K562 (cell line): ENCODE measurements at regions not wholly inside any gene's neighbourhood (a gene's known extent, or its start where the extent isn't known, plus 50 kb on each side); places are given as distances from the start of the nearest gene placed in this dataset.

Source experiments
- ATAC-seq: fragments of 200-7000 bp; cut with Tn5 transposase; 3 replicates; pipeline ENCODE4 v1.9.1; 2020; ENCODE audit warnings: moderate library complexity
- BruUV-seq: library from RNA; stranded (reverse); fragments of 400-500 nt; replicated peaks from 2 replicates; lab custom pipeline; 2021; lab: Mats Ljungman, UMichigan
- CTCF ChIA-PET: fragments of 300-600 bp; formaldehyde crosslinking; extraction: SDS; loops from one replicate; lab custom pipeline; 2021; ENCODE audit warnings: low intra/inter-chr PET ratio; lab: Yijun Ruan, JAX
- POLR2A ChIA-PET: fragments of 300-600, 350-650 bp; sonication (Branson Sonifier 250); formaldehyde crosslinking; extraction: SDS; loops from one replicate; lab custom pipeline; 2021; ENCODE audit warnings: antibody characterized with exemption, inconsistent platforms; lab: Yijun Ruan, JAX
- DNase-seq, 4 experiments: peaks; one replicate each; pipeline versions ENCODE4 v3.0.0 to v3.0.0-alpha.2; 2011 to 2018; ENCODE audit warnings: low spot score in 3 of 4, mixed read lengths in 3 of 4; ENCODE audit errors: extremely low read depth in 1 of 4
- FAIRE-seq: peaks from 2 replicates; lab custom pipeline; 2011; peaks lifted over from hg19 to GRCh38; lab: Jason Lieb, UNC
- H2AFZ ChIP-seq: 2 replicates; pipeline ENCODE4 v1.6.0; 2011; ENCODE audit warnings: low read depth, low read length, control low read depth, inconsistent platforms
- H3K27ac ChIP-seq: fragments of 200-600 bp; 3 replicates; pipeline ENCODE4 v1.8.0; 2011; ENCODE audit warnings: low read depth, mild to moderate bottlenecking, control low read depth, inconsistent platforms, low read length, moderate library complexity, mixed read lengths; ENCODE audit errors: extremely low read depth
- H3K27me3 ChIP-seq, 2 experiments: fragments of 300-600 bp in 1 of 2; 2 replicates in 1 of 2; 3 replicates in 1 of 2; pipeline versions ENCODE4 v1.6.0 to v1.8.0; 2011; ENCODE audit warnings: inconsistent platforms in 2 of 2, low read length in 2 of 2, mild to moderate bottlenecking in 1 of 2, mixed read lengths in 1 of 2, moderate library complexity in 1 of 2; ENCODE audit not compliant: control insufficient read depth in 2 of 2, insufficient read depth in 2 of 2
- H3K36me3 ChIP-seq: fragments of 300-600 bp; 3 replicates; pipeline ENCODE4 v1.8.0; 2011; ENCODE audit warnings: mild to moderate bottlenecking, low read length, inconsistent platforms; ENCODE audit not compliant: control insufficient read depth, insufficient read depth
- H3K4me1 ChIP-seq, 2 experiments: fragments of 200-600 bp in 1 of 2; replicated peaks in 1 of 2; 2 replicates in 1 of 2; 3 replicates in 1 of 2; pipeline versions ENCODE4 v1.5.1 to v1.8.0; 2011; ENCODE audit warnings: inconsistent platforms in 2 of 2, low read length in 2 of 2, mild to moderate bottlenecking in 1 of 2, mixed read lengths in 1 of 2, moderate library complexity in 1 of 2; ENCODE audit not compliant: control insufficient read depth in 2 of 2, insufficient read depth in 2 of 2
- H3K4me2 ChIP-seq: 2 replicates; pipeline ENCODE4 v1.6.1; 2011; ENCODE audit warnings: low read length, control low read depth, inconsistent platforms, mixed read lengths; ENCODE audit not compliant: insufficient read depth
- H3K4me3 ChIP-seq: fragments of 200-600 bp; sonication (generic), shearing (Covaris generic); 2 replicates; pipeline ENCODE4 v1.5.1; 2016; ENCODE audit warnings: control low read depth, inconsistent platforms
- H3K79me2 ChIP-seq: fragments of 200-600 bp; 3 replicates; pipeline ENCODE4 v1.8.0; 2011; ENCODE audit warnings: low read length, inconsistent platforms; ENCODE audit not compliant: control insufficient read depth, insufficient read depth
- H3K9ac ChIP-seq, 2 experiments: 2 replicates each; pipeline versions ENCODE4 v1.6.0 to v1.6.1; 2011; ENCODE audit warnings: low read depth in 2 of 2, low read length in 2 of 2, control low read depth in 1 of 2, inconsistent platforms in 1 of 2, mild to moderate bottlenecking in 1 of 2, mixed read lengths in 1 of 2; ENCODE audit not compliant: insufficient read depth in 1 of 2
- H3K9me1 ChIP-seq: one replicate; pipeline ENCODE4 v1.6.0; 2011; ENCODE audit warnings: inconsistent platforms, mild to moderate bottlenecking, low read length, moderate library complexity; ENCODE audit not compliant: control insufficient read depth, insufficient read depth
- H3K9me3 ChIP-seq: replicated peaks from 2 replicates; pipeline ENCODE4 v1.5.1; 2011; ENCODE audit warnings: low read depth, low read length, inconsistent platforms; ENCODE audit not compliant: control insufficient read depth, insufficient read depth
- H4K20me1 ChIP-seq: replicated peaks from 2 replicates; pipeline ENCODE4 v1.6.1; 2011; ENCODE audit warnings: low read length, inconsistent platforms, mixed read lengths; ENCODE audit not compliant: control insufficient read depth, insufficient read depth
- CTBP1 ChIP-seq: fragments of 450-650 bp; IDR thresholded peaks from 2 replicates; pipeline ENCODE4 v1.6.1; 2016; ENCODE audit warnings: borderline replicate concordance
- ETV5 ChIP-seq: sonication (generic); formaldehyde crosslinking; IDR thresholded peaks from 2 replicates; pipeline ENCODE4 v1.4.0; 2020; ENCODE audit warnings: low read depth, mild to moderate bottlenecking, missing genetic modification reagents
- POLR2B ChIP-seq: fragments of 450-650 bp; IDR thresholded peaks from 2 replicates; pipeline ENCODE4 v1.6.1; 2018; ENCODE audit warnings: low read depth; ENCODE audit not compliant: partially characterized antibody
- POLR2H ChIP-seq: IDR thresholded peaks from 2 replicates; pipeline ENCODE4 v1.6.1; 2016; ENCODE audit warnings: missing genetic modification characterization, low read depth, mild to moderate bottlenecking, control low read depth, missing compliant biosample characterization, moderate library complexity
- SREBF2 ChIP-seq: sonication (generic); formaldehyde crosslinking; IDR thresholded peaks from 2 replicates; pipeline ENCODE4 v1.4.0; 2020; ENCODE audit warnings: mild to moderate bottlenecking, missing genetic modification reagents
- WHSC1 ChIP-seq: IDR thresholded peaks from one replicate; pipeline ENCODE4 v1.6.1; 2012; ENCODE audit warnings: low read length, control low read depth, inconsistent platforms
- ZNF12 ChIP-seq: sonication (generic); formaldehyde crosslinking; IDR thresholded peaks from 2 replicates; pipeline ENCODE4 v1.4.0; 2020; ENCODE audit warnings: mild to moderate bottlenecking, missing genetic modification reagents
- ZNF561 ChIP-seq: fragments of 450-650 bp; formaldehyde crosslinking; conservative IDR thresholded peaks from 2 replicates; pipeline ENCODE4 v1.4.0; 2020; ENCODE audit warnings: mild to moderate bottlenecking, moderate library complexity
- ZNF764 ChIP-seq: fragments of 250-450 bp; sonication (Bioruptor Pico); IDR thresholded peaks from 2 replicates; pipeline ENCODE4 v1.4.0; 2020; ENCODE audit warnings: low read depth, mild to moderate bottlenecking, moderate library complexity
- WGBS: fragments of 100-300 bp; shearing (Covaris generic); methylation state at CpG from one replicate; pipeline ENCODE4 v1.1.6; 2016; ENCODE audit warnings: low coverage, mixed read lengths; ENCODE audit not compliant: insufficient coverage; ENCODE audit errors: missing lambda C conversion rate; 5-methylcytosine and 5-hydroxymethylcytosine counted together
- in situ Hi-C: fragments of 300-500 bp; cut with MboI; formaldehyde crosslinking; loops from 4 replicates; pipeline ENCODE4 v1.15.0; 2018; ENCODE audit warnings: inconsistent platforms, mixed read lengths
- intact Hi-C: fragments of 100-400 bp; cut with micrococcal nuclease; formaldehyde crosslinking; loops from 2 replicates; pipeline ENCODE4 v1.14.2; 2022
- TF ChIP-seq, protein P1 (sequence below): fragments of 450-650 bp; IDR thresholded peaks from 2 replicates; pipeline ENCODE4 v1.6.1; 2018; ENCODE audit warnings: mild to moderate bottlenecking, low read depth; ENCODE audit not compliant: partially characterized antibody
- TF ChIP-seq, protein P2 (sequence below): fragments of 450-650 bp; formaldehyde crosslinking; conservative IDR thresholded peaks from 2 replicates; pipeline ENCODE4 v1.4.0; 2022; ENCODE audit warnings: mild to moderate bottlenecking, missing genetic modification characterization

- no TSS peak for BruUV-seq
- H3K9me1 ChIP-seq: no peaks in the 10 kb centered on the region
- 6% methylated on average over 5 of the region's 7 CpGs for WGBS
- no peaks in the 10 kb centered on the region for H3K79me2 ChIP-seq
- intact Hi-C loops: no loop called here
- H4K20me1 ChIP-seq: no peaks in the 10 kb centered on the region
- no peaks in the 10 kb centered on the region for H3K36me3 ChIP-seq
- ChIA-PET CTCF (no interaction called here), POLR2A (no interaction called here)
- no peaks in the 10 kb centered on the region for H3K27me3 ChIP-seq
- no peak for DNase-seq
- no peak overlapping the region for H3K27ac ChIP-seq
- H3K9ac ChIP-seq: no peak overlapping the region
- no peaks in the 10 kb centered on the region for H3K9me3 ChIP-seq
- H3K4me1 ChIP-seq: no peaks in the 10 kb centered on the region
- in situ Hi-C loops: no loop called here
- H3K4me2 ChIP-seq: no peak overlapping the region
- TF ChIP-seq ZNF561: no peak
- TF ChIP-seq ETV5 (CRISPR knock-in tag): no peak
- TF ChIP-seq ZNF764 (CRISPR knock-in tag): no peak
- TF ChIP-seq POLR2B: no peak
- TF ChIP-seq POLR2H (tag): no peak
- TF ChIP-seq WHSC1: no peak
- TF ChIP-seq, protein P1, sequence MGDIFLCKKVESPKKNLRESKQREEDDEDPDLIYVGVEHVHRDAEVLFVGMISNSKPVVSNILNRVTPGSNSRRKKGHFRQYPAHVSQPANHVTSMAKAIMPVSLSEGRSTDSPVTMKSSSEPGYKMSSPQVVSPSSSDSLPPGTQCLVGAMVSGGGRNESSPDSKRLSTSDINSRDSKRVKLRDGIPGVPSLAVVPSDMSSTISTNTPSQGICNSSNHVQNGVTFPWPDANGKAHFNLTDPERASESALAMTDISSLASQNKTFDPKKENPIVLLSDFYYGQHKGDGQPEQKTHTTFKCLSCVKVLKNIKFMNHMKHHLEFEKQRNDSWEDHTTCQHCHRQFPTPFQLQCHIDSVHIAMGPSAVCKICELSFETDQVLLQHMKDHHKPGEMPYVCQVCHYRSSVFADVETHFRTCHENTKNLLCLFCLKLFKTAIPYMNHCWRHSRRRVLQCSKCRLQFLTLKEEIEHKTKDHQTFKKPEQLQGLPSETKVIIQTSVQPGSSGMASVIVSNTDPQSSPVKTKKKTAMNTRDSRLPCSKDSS: no peak
- no peak for TF ChIP-seq ZNF12 (CRISPR knock-in tag)
- TF ChIP-seq, protein P2, sequence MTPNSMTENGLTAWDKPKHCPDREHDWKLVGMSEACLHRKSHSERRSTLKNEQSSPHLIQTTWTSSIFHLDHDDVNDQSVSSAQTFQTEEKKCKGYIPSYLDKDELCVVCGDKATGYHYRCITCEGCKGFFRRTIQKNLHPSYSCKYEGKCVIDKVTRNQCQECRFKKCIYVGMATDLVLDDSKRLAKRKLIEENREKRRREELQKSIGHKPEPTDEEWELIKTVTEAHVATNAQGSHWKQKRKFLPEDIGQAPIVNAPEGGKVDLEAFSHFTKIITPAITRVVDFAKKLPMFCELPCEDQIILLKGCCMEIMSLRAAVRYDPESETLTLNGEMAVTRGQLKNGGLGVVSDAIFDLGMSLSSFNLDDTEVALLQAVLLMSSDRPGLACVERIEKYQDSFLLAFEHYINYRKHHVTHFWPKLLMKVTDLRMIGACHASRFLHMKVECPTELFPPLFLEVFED (CRISPR knock-in tag): no peak
- TF ChIP-seq CTBP1: no peak
- TF ChIP-seq SREBF2 (CRISPR knock-in tag): no peak
- FAIRE-seq: no peak
- no peak overlapping the region for H3K4me3 ChIP-seq
- no peak overlapping the region for H2AFZ ChIP-seq
- ATAC-seq: no peak
Observed at GRCh38 chr2:226550801-226551200, 248.8 kb downstream of the IRS1 start.
